ENCODE measurements at regions not wholly inside any gene's neighbourhood (a gene's known extent, or its start where the extent isn't known, plus 50 kb on each side); places are given as distances from the start of the nearest gene placed in this dataset.

- TF ChIP-seq POLR2AphosphoS5 (IDR thresholded peaks at IDR 0.05; ENCODE audit: insufficient read depth, low read depth, low read length) = no peak
- TF ChIP-seq POLR2A (IDR thresholded peaks at IDR 0.05; ENCODE audit: low read depth, low read length) = no peak
- TF ChIP-seq CTCF (IDR thresholded peaks at IDR 0.05; ENCODE audit: extremely low read depth in 1 of 2, insufficient read depth in 1 of 2, low read depth in 1 of 2, low read length in 2 of 2) = no peak
- TF ChIP-seq MAX (IDR thresholded peaks at IDR 0.05; ENCODE audit: insufficient read depth, insufficient read length) = no peak
- TF ChIP-seq MYC (IDR thresholded peaks at IDR 0.05; ENCODE audit: low read depth, low read length) = no peak
- TF ChIP-seq EZH2 (IDR thresholded peaks at IDR 0.05; ENCODE audit: borderline replicate concordance, low read depth, low read length, severe bottlenecking) = no peak
These were observed 406.1 kb downstream of the ICE1 start for GRCh38 chr5:5828619-5829018.
